Dermis blood vessel endothelial cell (primary cell): ENCODE measurements at regions not wholly inside any gene's neighbourhood (a gene's known extent, or its start where the extent isn't known, plus 50 kb on each side); places are given as distances from the start of the nearest gene placed in this dataset.
"Not testable (repeated sequence)": the region's sequence is repeated elsewhere in the genome, so short reads cannot be mapped to it uniquely, and the experiment has no call there.

Source experiments
- DNase-seq: peaks from one replicate; pipeline ENCODE4 v3.0.0; 2010

DNA sequence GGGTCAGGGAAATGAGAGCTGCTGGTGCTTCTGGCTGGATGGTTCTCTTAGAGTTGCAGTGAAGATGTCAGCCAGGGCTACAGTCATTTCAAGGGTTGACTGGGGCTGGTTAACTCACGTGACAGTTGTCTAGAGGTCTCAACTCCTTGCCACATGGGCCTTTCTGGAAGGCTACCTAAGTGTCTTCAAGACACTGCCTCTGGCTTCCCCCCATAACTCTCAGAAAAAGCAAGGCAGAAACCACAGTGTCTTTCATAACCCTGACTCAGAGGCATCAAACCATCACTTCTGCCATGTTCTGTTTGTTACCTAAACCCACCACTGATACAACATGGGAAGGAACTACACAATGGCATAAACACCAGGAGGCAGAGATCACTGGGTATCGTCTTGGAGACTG is 828.9 kb downstream of the EPHA4 start:
- no peak for DNase-seq

DNA sequence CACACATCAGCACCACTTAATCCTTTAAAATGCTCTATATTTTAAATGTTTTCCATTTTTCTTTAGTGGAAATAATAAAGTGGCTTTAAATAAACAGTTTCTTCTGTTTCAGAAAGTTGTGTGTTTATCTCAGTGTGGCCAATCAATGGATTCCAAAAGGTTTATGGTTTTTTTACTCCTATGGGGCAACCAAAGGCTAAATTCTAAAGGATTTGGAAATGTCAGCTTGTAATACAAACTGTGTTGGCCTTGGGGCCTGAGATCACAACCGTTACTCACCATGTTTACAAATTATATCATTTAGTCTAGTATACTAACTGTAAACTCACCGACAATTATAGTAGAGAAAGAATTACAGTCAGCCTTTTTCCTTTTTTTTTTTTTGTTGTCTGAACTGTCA is 827.2 kb downstream of the EPHA4 start:
- DNase-seq = no peak

- DNase-seq = no peak
Observed at GRCh38 chr2:220745682-220746081, 826.4 kb downstream of the EPHA4 start.

DNA sequence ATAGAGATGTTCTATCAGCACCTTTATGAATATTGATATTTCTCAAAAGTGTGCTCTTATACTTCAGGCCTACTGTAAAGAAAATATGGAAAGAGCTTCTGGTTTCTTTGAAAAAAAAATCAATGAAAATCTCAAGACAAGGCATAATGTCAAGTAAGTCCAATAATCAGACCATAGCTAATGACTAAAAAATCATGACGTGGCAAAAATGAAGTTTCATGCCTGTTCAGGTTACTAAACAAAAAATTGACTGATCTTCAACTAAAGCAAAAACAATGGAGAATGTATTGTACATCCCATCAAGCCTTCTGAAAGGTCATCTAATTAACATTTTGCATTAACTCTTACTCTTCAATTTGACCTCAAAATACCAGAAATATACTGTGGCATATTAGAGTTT is 824.4 kb downstream of the EPHA4 start:
- no peak for DNase-seq

DNA sequence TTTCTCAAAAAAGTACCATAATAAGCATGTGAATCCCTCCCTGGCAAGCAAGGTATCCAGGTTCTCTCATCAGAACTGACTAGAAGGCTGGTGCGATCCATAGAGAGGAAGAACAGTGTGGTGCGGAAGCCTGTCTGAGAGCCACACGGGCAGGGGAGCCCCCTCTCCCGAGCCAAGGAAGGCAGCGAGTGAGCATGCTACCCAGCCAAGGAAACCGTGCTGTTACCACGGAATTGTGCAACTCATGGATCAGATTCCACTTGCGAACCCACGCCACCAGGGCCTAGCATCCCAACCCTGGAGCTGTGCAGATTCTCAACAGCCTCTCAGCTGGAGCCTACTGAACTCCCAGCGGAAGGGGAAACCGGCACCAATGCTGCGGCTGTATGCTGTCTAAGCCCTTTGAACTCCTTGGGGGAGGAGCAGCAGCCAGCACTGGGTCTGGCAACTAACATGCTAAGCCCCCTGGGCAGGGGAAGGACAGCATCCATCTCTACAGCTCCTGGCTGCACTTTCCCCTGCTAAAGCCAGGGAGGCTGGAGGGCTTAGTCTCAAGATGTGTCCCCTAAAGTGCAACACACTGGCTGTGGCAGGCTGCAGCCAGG is 823.1 kb downstream of the EPHA4 start:
- no peak for DNase-seq

- no peak for DNase-seq
Observed at GRCh38 chr2:220753486-220753885, 818.6 kb downstream of the EPHA4 start.

DNA sequence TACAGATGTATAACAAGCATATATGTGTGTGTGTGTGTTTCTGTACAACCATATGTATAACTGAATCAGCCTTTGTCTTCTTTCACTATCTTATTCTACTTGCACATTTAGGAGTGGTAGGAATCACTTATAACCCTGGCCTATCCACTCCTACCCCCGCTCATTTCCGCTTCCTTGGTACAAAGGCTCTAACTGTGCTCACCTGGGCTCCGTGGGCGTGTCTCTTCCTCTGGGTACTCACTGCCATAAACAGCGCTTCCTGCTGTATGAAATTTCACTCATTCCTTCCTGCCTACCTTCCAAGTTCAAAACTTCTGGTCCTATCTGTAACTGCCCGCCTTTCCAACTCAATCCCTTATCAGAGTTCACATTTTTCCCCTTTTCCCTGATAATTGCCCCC is 815.5 kb downstream of the EPHA4 start:
- no peak for DNase-seq

DNA sequence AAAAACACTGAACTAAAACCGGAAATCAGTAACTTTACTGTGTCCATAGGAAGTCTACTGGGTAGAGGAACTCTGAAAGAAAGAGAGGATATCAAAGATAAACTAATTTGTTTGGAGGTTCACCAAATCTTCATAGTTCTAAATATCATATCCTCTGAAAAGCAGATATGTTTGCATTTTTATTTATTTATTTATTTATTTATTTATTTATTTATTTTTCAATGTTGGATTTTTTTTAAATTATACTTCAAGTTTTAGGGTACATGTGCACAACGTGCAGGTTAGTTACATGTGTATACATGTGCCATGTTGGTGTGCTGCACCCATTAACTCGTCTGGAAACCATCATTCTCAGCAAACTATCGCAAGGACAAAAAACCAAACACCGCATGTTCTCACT is 813.7 kb downstream of the EPHA4 start:
- not testable (repeated sequence) for DNase-seq

DNA sequence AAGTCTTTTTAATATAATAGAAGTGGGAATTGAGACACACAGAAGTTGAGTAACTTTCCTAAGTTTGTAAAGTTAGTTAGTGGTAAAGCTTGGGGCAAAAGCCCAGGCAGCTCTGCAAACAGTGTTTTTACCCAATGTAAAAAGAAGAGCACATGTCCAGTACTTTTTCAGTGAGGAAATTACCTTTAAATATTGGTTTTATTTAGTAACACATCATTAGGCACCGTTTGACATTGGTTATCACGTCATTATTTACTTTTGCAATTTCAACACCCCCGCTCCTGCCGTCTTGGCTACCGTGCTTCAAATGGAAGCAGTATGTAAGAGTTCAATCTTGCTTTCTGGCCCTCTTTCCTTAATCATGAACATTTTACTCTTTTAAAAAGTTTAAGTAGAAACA is 807.9 kb downstream of the EPHA4 start:
- DNase-seq = no peak

- no peak for DNase-seq
Observed at GRCh38 chr2:220767591-220768255, 804.4 kb downstream of the EPHA4 start.

DNA sequence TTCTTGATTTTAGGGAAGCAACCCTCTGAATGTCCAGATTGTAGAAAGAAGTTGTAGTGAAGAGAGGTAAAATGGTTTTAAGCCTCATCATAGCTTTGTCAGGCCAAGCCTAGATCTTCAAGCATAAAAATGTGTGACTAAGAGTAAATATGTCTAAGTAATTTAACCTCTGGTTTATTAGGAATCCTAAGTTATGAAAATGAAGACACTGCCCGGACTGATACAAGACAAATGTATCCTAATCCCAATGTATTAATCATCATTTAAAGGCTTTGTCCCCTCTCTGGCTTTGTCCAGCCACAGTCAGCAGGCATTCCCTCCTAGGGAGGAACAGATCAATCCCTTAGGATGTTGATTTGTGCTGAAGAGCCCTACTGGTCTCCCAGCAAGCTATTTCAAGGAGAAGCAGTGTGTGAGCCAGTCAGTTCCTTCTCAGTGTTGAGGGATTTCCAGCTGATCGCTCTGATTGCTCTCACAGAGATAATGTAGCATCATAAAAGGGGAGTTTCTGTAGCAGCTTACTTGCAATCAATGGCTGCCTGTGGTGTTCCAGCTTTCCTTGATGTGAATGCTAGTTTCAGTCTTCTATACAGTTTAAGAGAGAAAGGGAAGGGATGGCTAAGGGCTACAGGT is 796.1 kb downstream of the EPHA4 start:
- no peak for DNase-seq

GRCh38 chr2:220779076-220779475 is 793.0 kb downstream of the EPHA4 start:
- not testable (repeated sequence) for DNase-seq

GRCh38 chr2:220779511-220779910 is 792.6 kb downstream of the EPHA4 start:
- DNase-seq = no peak

DNA sequence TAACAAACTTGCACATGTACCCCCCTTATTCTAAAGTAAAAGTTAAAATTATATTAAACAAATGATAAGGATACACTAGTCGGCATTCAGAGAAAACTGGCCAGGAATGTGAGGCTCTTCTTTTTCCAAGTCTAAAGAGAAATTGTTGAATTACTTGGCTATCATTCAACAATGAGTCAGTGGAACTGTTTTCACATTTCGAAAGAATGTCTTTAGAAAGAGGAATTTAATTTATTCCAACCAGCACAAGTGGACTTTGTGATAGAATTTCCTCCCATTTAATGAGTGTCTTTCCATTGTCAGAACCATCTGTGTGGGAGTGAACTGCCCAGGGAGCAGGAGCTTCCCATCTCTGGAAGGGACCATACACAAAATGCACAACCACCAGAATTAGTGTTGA is 792.2 kb downstream of the EPHA4 start:
- DNase-seq = no peak

GRCh38 chr2:220781622-220782241 is 790.4 kb downstream of the EPHA4 start:
- no peak for DNase-seq

- DNase-seq = no peak
Observed at GRCh38 chr2:220782609-220783113, 789.4 kb downstream of the EPHA4 start.

DNA sequence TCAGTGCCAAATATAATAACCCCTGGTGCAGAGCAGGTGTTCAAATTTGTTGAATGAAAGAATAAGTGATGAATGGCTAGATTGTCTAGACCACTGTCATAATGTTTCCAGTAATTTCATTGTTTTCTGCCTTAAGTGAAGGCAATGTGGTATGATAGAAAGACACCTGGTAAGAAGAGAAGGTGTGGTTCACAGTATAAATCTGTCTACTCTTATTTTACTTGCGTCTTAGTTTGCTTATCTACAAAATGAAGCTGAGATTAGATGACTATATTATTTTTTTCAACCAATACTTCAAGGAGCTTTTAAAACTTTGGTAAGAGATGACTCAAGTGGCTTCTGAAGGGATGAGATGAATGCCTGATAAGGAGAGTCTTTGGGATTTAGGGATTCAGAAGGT is 788.4 kb downstream of the EPHA4 start:
- DNase-seq = no peak

GRCh38 chr2:220785178-220785577 is 786.9 kb downstream of the EPHA4 start:
- DNase-seq = no peak

GRCh38 chr2:220786216-220786615 is 785.9 kb downstream of the EPHA4 start:
- no peak for DNase-seq

- DNase-seq = no peak
Observed at GRCh38 chr2:220787251-220787650, 784.9 kb downstream of the EPHA4 start.

- no peak for DNase-seq
Observed at GRCh38 chr2:220789961-220790360, 782.1 kb downstream of the EPHA4 start.

- DNase-seq = no peak
Observed at GRCh38 chr2:220795705-220796104, 776.4 kb downstream of the EPHA4 start.

DNA sequence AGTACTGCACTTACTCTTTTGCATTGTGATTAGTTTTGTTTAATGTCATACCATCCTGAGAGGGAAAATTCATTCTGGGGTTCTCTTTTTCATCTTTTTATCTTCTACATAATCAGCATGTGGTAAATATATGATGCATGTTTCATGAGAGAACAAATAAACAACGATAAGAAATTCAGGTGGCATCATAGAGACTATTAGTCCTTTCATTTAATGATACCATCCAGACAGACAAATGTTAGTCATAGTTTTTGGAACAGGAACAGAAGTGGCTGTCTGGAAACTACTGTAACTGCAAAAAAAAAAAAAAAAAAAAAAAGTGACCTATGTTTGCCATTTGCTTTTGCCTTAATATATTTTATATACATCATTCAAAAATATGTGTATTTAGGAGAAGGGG is 761.0 kb downstream of the EPHA4 start:
- DNase-seq = no peak
